HL-60 (cell line): ENCODE measurements at regions not wholly inside any gene's neighbourhood (a gene's known extent, or its start where the extent isn't known, plus 50 kb on each side); places are given as distances from the start of the nearest gene placed in this dataset.

Source experiments
- DNase-seq, 2 experiments: peaks; one replicate each; pipeline ENCODE4 v3.0.0-alpha.2; 2010 to 2020; ENCODE audit warnings: low read depth in 1 of 2, low spot score in 1 of 2
- H3K27ac ChIP-seq: fragments of 250-450 bp; sonication (Bioruptor Pico); replicated peaks from 2 replicates; pipeline ENCODE4 v1.5.1; 2020; ENCODE audit warnings: mild to moderate bottlenecking, moderate library complexity
- H3K27me3 ChIP-seq: fragments of 250-450 bp; sonication (Bioruptor Pico); 2 replicates; pipeline ENCODE4 v1.5.1; 2021; ENCODE audit warnings: mild to moderate bottlenecking, moderate library complexity; ENCODE audit not compliant: insufficient read depth, poor library complexity, severe bottlenecking
- H3K4me3 ChIP-seq: replicated peaks from 2 replicates; pipeline ENCODE4 v1.5.1; 2011; ENCODE audit warnings: mild to moderate bottlenecking, control low read depth, low read length; ENCODE audit not compliant: insufficient read depth
- CTCF ChIP-seq: IDR thresholded peaks from one replicate; pipeline ENCODE4 v1.5.1; 2011; ENCODE audit warnings: low read length, control low read depth, inconsistent platforms; ENCODE audit not compliant: insufficient read depth
- GABPA ChIP-seq: IDR thresholded peaks from 2 replicates; pipeline ENCODE4 v1.6.1; 2012; ENCODE audit warnings: low read depth
- POLR2AphosphoS5 ChIP-seq: IDR thresholded peaks from 2 replicates; pipeline ENCODE4 v1.6.1; 2012; ENCODE audit warnings: low read depth
- REST ChIP-seq: IDR thresholded peaks from 2 replicates; pipeline ENCODE4 v1.6.1; 2012; ENCODE audit warnings: low read depth; ENCODE audit not compliant: insufficient replicate concordance
- SPI1 ChIP-seq: IDR thresholded peaks from 2 replicates; pipeline ENCODE4 v1.6.1; 2012; ENCODE audit warnings: low read depth, mild to moderate bottlenecking, borderline replicate concordance

GRCh38 chr1:209326076-209326475, 257.4 kb upstream of the CAMK1G start:
- no peak for DNase-seq
- no peak overlapping the region for H3K27ac ChIP-seq
- H3K4me3 ChIP-seq, result no peak overlapping the region

GRCh38 chr1:209326831-209327230, 256.7 kb upstream of the CAMK1G start:
- no peak for TF ChIP-seq REST
- TF ChIP-seq GABPA, result no peak
- no peak for TF ChIP-seq SPI1
- no peak for TF ChIP-seq CTCF
- no peak for TF ChIP-seq POLR2AphosphoS5
- H3K27me3 ChIP-seq, result no peaks in the 10 kb centered on the region
- no peak overlapping the region for H3K4me3 ChIP-seq
- no peak for DNase-seq
- no peak overlapping the region for H3K27ac ChIP-seq

More at GRCh38 chr1:209326076-209326475, 257.4 kb upstream of the CAMK1G start:
- H3K27me3 ChIP-seq, result no peaks in the 10 kb centered on the region
- TF ChIP-seq POLR2AphosphoS5 (no peak), SPI1 (no peak), GABPA (no peak), CTCF (no peak)

GRCh38 chr1:209328196-209328595, 255.3 kb upstream of the CAMK1G start:
- TF ChIP-seq POLR2AphosphoS5, result no peak
- TF ChIP-seq REST, result no peak
- TF ChIP-seq GABPA, result no peak
- no peak for TF ChIP-seq CTCF
- TF ChIP-seq SPI1, result no peak
- Histone ChIP-seq H3K27me3 (no peaks in the 10 kb centered on the region), H3K4me3 (no peak overlapping the region), H3K27ac (no peak overlapping the region)
- no peak for DNase-seq

- Histone ChIP-seq H3K27me3 (no peaks in the 10 kb centered on the region), H3K27ac (no peak overlapping the region), H3K4me3 (no peak overlapping the region)
- TF ChIP-seq CTCF (peak; percentile 91), GABPA (no peak), REST (no peak), POLR2AphosphoS5 (no peak), SPI1 (no peak)
- peak in 1 of 2 experiments; percentile 4 for DNase-seq
These were observed 248.3 kb upstream of the CAMK1G start for GRCh38 chr1:209335178-209335577.
